Astrocyte (in vitro differentiated cells and primary cell): ENCODE measurements at regions not wholly inside any gene's neighbourhood (a gene's known extent, or its start where the extent isn't known, plus 50 kb on each side); places are given as distances from the start of the nearest gene placed in this dataset.
A peak's percentile ranks its signal among the peaks of the same experiment; 100 is the strongest.

Experiments
- DNase-seq: peaks from one replicate; pipeline ENCODE4 v3.0.0-alpha.2; 2010; ENCODE audit warnings: low read depth
- FAIRE-seq: peaks from 2 replicates; lab custom pipeline; 2011; peaks lifted over from hg19 to GRCh38; lab: Jason Lieb, UNC
- H2AFZ ChIP-seq: 2 replicates; pipeline ENCODE4 v1.6.0; 2012; ENCODE audit warnings: low read depth, low read length, inconsistent platforms
- H3K27ac ChIP-seq: 2 replicates; pipeline ENCODE4 v1.5.1; 2011; ENCODE audit warnings: low read depth, low read length, inconsistent platforms
- H3K27me3 ChIP-seq: 2 replicates; pipeline ENCODE4 v1.6.0; 2011; ENCODE audit warnings: low read length, inconsistent platforms; ENCODE audit not compliant: insufficient read depth
- H3K36me3 ChIP-seq: 2 replicates; pipeline ENCODE4 v1.5.1; 2011; ENCODE audit warnings: low read length, inconsistent platforms; ENCODE audit not compliant: insufficient read depth
- H3K4me1 ChIP-seq: 2 replicates; pipeline ENCODE4 v1.5.1; 2011; ENCODE audit warnings: low read length, inconsistent platforms; ENCODE audit not compliant: insufficient read depth
- H3K4me2 ChIP-seq: 2 replicates; pipeline ENCODE4 v1.6.0; 2012; ENCODE audit warnings: low read length, inconsistent platforms
- H3K4me3 ChIP-seq: 2 replicates; pipeline ENCODE4 v1.5.1; 2011; ENCODE audit warnings: low read depth, mild to moderate bottlenecking, low read length, inconsistent platforms; ENCODE audit not compliant: insufficient read depth
- H3K79me2 ChIP-seq: 2 replicates; pipeline ENCODE4 v1.6.0; 2012; ENCODE audit warnings: mild to moderate bottlenecking, low read length, inconsistent platforms; ENCODE audit not compliant: insufficient read depth
- H3K9ac ChIP-seq: 2 replicates; pipeline ENCODE4 v1.6.0; 2012; ENCODE audit warnings: mild to moderate bottlenecking, low read length, inconsistent platforms
- H3K9me3 ChIP-seq: 2 replicates; pipeline ENCODE4 v1.5.1; 2012; ENCODE audit warnings: low read depth, mild to moderate bottlenecking, low read length, inconsistent platforms; ENCODE audit not compliant: insufficient read depth
- H4K20me1 ChIP-seq: 2 replicates; pipeline ENCODE4 v1.6.0; 2012; ENCODE audit warnings: low read length, inconsistent platforms; ENCODE audit not compliant: insufficient read depth
- H3K27ac Mint-ChIP-seq: one replicate; pipeline ENCODE4 v1.8.0; 2021; ENCODE audit warnings: mild to moderate bottlenecking, mixed read lengths; ENCODE audit not compliant: unreplicated experiment
- H3K27me3 Mint-ChIP-seq: one replicate; pipeline ENCODE4 v1.8.0; 2021; ENCODE audit warnings: low read depth, mixed read lengths; ENCODE audit not compliant: unreplicated experiment
- H3K36me3 Mint-ChIP-seq: one replicate; pipeline ENCODE4 v1.8.0; 2021; ENCODE audit warnings: low read depth, mixed read lengths; ENCODE audit not compliant: unreplicated experiment
- H3K4me1 Mint-ChIP-seq: one replicate; pipeline ENCODE4 v1.8.0; 2021; ENCODE audit warnings: low read depth, mixed read lengths; ENCODE audit not compliant: unreplicated experiment
- H3K4me3 Mint-ChIP-seq: one replicate; pipeline ENCODE4 v1.8.0; 2021; ENCODE audit warnings: mild to moderate bottlenecking, moderate library complexity, mixed read lengths; ENCODE audit not compliant: unreplicated experiment
- H3K9me3 Mint-ChIP-seq: one replicate; pipeline ENCODE4 v1.8.0; 2021; ENCODE audit warnings: mild to moderate bottlenecking, mixed read lengths; ENCODE audit not compliant: unreplicated experiment
- EZH2 ChIP-seq: IDR thresholded peaks from 2 replicates; pipeline ENCODE4 v1.6.1; 2012; ENCODE audit warnings: mild to moderate bottlenecking, low read length, inconsistent platforms; ENCODE audit not compliant: insufficient read depth
- TF ChIP-seq, protein P1 (sequence below): IDR thresholded peaks from 2 replicates; pipeline ENCODE4 v1.5.1; 2011; ENCODE audit warnings: low read depth, mild to moderate bottlenecking, inconsistent platforms, low read length, moderate library complexity; ENCODE audit not compliant: insufficient read depth

DNA sequence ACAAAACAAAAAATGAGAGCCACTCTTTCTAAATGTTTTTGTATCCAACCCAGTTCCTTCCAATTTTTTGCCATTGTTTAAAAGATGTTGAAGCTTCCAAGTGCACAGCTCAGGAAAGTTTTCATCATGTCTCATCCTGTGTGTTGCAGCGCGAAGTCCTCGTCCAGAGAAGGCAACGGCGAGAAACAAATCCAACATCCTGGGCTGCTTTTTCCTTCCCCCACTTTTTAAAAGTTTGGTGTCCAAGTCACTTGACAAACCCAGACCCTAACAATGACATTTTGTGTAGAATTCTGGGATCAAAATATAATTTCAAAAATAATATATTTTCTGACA, 92.3 kb downstream of the ANKRD60 start:
- Mint-ChIP-seq H3K27me3 (peaks cover 72% of the 10 kb centered on the region), H3K4me3 (no peak overlapping the region), H3K4me1 (peaks cover 11% of the 10 kb centered on the region), H3K9me3 (peaks cover 6% of the 10 kb centered on the region), H3K27ac (no peak overlapping the region), H3K36me3 (no peaks in the 10 kb centered on the region)
- Histone ChIP-seq H3K4me1 (peaks cover 29% of the 10 kb centered on the region), H3K4me3 (no peak overlapping the region), H3K4me2 (peak overlapping the region; percentile 57), H3K9ac (no peak overlapping the region), H3K79me2 (no peaks in the 10 kb centered on the region), H4K20me1 (no peaks in the 10 kb centered on the region), H3K27ac (no peak overlapping the region), H3K9me3 (no peaks in the 10 kb centered on the region), H2AFZ (no peak overlapping the region), H3K27me3 (peaks cover 7% of the 10 kb centered on the region), H3K36me3 (no peaks in the 10 kb centered on the region)
- DNase-seq (no peak), FAIRE-seq (no peak)
- TF ChIP-seq, protein P1, sequence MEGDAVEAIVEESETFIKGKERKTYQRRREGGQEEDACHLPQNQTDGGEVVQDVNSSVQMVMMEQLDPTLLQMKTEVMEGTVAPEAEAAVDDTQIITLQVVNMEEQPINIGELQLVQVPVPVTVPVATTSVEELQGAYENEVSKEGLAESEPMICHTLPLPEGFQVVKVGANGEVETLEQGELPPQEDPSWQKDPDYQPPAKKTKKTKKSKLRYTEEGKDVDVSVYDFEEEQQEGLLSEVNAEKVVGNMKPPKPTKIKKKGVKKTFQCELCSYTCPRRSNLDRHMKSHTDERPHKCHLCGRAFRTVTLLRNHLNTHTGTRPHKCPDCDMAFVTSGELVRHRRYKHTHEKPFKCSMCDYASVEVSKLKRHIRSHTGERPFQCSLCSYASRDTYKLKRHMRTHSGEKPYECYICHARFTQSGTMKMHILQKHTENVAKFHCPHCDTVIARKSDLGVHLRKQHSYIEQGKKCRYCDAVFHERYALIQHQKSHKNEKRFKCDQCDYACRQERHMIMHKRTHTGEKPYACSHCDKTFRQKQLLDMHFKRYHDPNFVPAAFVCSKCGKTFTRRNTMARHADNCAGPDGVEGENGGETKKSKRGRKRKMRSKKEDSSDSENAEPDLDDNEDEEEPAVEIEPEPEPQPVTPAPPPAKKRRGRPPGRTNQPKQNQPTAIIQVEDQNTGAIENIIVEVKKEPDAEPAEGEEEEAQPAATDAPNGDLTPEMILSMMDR: no peak
- no peak for TF ChIP-seq EZH2

DNA sequence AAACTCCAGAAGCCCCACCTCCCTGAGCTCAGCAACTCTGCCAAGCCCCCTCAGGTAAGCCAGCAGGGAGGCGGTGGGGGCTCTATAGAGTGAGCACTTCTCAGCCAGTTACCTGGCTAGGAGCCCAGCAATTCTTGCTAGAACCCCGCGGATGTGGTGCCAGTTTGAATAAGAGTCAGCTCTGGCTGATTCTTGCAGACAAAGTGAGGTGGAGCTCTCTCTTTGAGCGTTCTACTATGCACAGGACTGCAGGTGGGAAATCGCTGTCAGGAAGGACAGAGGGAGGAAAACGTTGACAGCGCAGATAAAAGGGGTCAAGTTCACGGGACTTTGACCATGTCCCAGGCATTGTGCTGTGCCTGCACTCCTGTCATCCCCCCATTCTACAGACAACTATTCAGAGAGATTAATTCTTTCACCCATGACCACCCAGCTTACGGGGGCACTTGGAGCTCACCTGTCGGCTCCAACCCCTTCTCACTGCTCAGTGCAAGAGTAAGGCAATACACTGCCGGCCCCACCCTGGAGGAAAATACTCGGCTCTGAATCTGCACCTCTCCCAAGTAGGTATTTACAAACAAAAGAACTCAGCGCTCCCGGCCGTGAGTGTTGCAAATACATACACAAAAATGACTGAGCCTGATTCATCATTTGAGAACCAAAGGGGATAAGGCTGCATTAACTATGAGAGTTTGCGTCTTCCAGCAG, 92.9 kb downstream of the ANKRD60 start:
- Mint-ChIP-seq H3K36me3 (no peaks in the 10 kb centered on the region), H3K27me3 (peaks cover 67% of the 10 kb centered on the region), H3K4me1 (peaks cover 14% of the 10 kb centered on the region), H3K27ac (no peak overlapping the region), H3K9me3 (peaks cover 6% of the 10 kb centered on the region), H3K4me3 (no peak overlapping the region)
- TF ChIP-seq EZH2: no peak
- TF ChIP-seq, protein P1: no peak
- Histone ChIP-seq H3K79me2 (no peaks in the 10 kb centered on the region), H3K27ac (no peak overlapping the region), H3K4me1 (peaks cover 34% of the 10 kb centered on the region), H3K27me3 (peaks cover 5% of the 10 kb centered on the region), H3K9ac (no peak overlapping the region), H2AFZ (no peak overlapping the region), H3K4me3 (no peak overlapping the region), H3K9me3 (no peaks in the 10 kb centered on the region), H3K36me3 (no peaks in the 10 kb centered on the region), H4K20me1 (no peaks in the 10 kb centered on the region), H3K4me2 (peak overlapping the region; percentile 57)
- no peak for DNase-seq
- FAIRE-seq: no peak

DNA sequence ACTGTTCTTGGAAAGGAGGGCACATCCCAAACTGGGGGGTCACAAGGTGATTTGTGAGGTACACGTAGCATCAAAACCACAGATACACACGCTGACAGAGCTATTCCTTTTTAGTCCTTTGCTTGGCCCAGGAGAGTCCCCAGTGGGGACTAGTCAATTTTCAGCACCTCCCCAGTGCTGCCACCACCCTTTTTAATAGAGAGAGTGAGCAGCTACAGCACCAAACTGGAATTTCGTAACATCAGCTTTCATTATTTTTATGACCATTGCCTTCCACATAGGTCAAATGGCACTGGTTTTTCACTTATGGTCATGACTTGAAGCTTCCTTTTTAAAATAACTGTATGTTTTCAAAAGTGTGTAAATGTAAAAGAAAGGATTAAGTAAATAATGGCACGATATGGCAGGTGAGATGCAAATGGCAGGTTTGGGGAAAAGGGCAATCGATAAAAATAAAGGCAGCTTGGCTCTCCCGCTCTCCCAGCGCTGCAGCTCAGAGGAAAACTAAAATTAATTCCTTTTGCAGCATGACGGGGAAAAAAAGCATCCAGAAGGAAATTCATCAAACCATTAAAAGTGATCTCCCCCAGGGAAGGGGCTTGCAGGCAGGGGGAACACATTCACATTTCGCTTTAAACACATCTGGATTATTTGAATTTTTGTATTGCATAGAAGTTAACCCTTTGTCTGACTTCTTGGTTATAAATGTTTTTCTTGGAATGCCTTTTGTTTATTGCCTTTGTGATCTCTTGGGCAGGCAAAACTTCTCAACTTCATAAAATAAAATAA, 95.2 kb downstream of the ANKRD60 start:
- no peak overlapping the region for H2AFZ ChIP-seq
- peak overlapping the region; percentile 75 for H3K4me2 ChIP-seq
- FAIRE-seq (no peak), DNase-seq (no peak)
- no peaks in the 10 kb centered on the region for H3K9me3 ChIP-seq
- H3K36me3 Mint-ChIP-seq: no peaks in the 10 kb centered on the region
- peaks cover 49% of the 10 kb centered on the region for H3K4me1 ChIP-seq
- no peak overlapping the region for H3K9ac ChIP-seq
- H3K9me3 Mint-ChIP-seq: peaks cover 6% of the 10 kb centered on the region
- no peaks in the 10 kb centered on the region for H3K36me3 ChIP-seq
- no peak overlapping the region for H3K27ac ChIP-seq
- no peak overlapping the region for H3K4me3 Mint-ChIP-seq
- no peaks in the 10 kb centered on the region for H3K79me2 ChIP-seq
- TF ChIP-seq EZH2: no peak
- TF ChIP-seq, protein P1: no peak
- no peak overlapping the region for H3K4me3 ChIP-seq
- H3K27ac Mint-ChIP-seq: no peak overlapping the region
- no peaks in the 10 kb centered on the region for H3K27me3 ChIP-seq
- peaks cover 20% of the 10 kb centered on the region for H3K4me1 Mint-ChIP-seq
- no peaks in the 10 kb centered on the region for H4K20me1 ChIP-seq
- peaks cover 58% of the 10 kb centered on the region for H3K27me3 Mint-ChIP-seq
